ENCODE measurements at regions not wholly inside any gene's neighbourhood (a gene's known extent, or its start where the extent isn't known, plus 50 kb on each side); places are given as distances from the start of the nearest gene placed in this dataset.

- Mint-ChIP-seq H3K4me1 (peaks cover 23% of the 10 kb centered on the region), H3K27me3 (no peaks in the 10 kb centered on the region), H3K27ac (peak overlapping the region; percentile 91), H3K36me3 (no peaks in the 10 kb centered on the region), H3K4me3 (no peak overlapping the region), H3K9me3 (no peaks in the 10 kb centered on the region)
- ATAC-seq = no peak
These were observed 111.5 kb upstream of the AHR start for GRCh38 chr7:17186745-17187530.

GRCh38 chr7:17194656-17195055 is 103.8 kb upstream of the AHR start:
- no peaks in the 10 kb centered on the region for H3K27me3 Mint-ChIP-seq
- no peaks in the 10 kb centered on the region for H3K36me3 Mint-ChIP-seq
- no peak for ATAC-seq
- peaks cover 31% of the 10 kb centered on the region for H3K4me1 Mint-ChIP-seq
- H3K4me3 Mint-ChIP-seq = no peak overlapping the region
- peak overlapping the region; percentile 32 for H3K27ac Mint-ChIP-seq
- H3K9me3 Mint-ChIP-seq = no peaks in the 10 kb centered on the region

- Mint-ChIP-seq H3K4me1 (peaks cover 31% of the 10 kb centered on the region), H3K4me3 (no peak overlapping the region), H3K9me3 (no peaks in the 10 kb centered on the region), H3K36me3 (no peaks in the 10 kb centered on the region), H3K27me3 (no peaks in the 10 kb centered on the region), H3K27ac (peak overlapping the region; percentile 48)
- ATAC-seq = peak; percentile 92
These were observed 102.9 kb upstream of the AHR start for GRCh38 chr7:17195576-17195975.

GRCh38 chr7:17205910-17206309 is 92.5 kb upstream of the AHR start:
- Mint-ChIP-seq H3K36me3 (no peaks in the 10 kb centered on the region), H3K4me3 (no peak overlapping the region), H3K4me1 (no peaks in the 10 kb centered on the region), H3K27ac (no peak overlapping the region), H3K27me3 (no peaks in the 10 kb centered on the region), H3K9me3 (no peaks in the 10 kb centered on the region)
- no peak for ATAC-seq

GRCh38 chr7:17206349-17206905 is 92.0 kb upstream of the AHR start:
- H3K36me3 Mint-ChIP-seq = no peaks in the 10 kb centered on the region
- no peak overlapping the region for H3K4me3 Mint-ChIP-seq
- no peak overlapping the region for H3K27ac Mint-ChIP-seq
- H3K27me3 Mint-ChIP-seq = no peaks in the 10 kb centered on the region
- ATAC-seq = no peak
- no peaks in the 10 kb centered on the region for H3K4me1 Mint-ChIP-seq
- H3K9me3 Mint-ChIP-seq = no peaks in the 10 kb centered on the region

GRCh38 chr7:17207220-17207619 is 91.2 kb upstream of the AHR start:
- no peaks in the 10 kb centered on the region for H3K27me3 Mint-ChIP-seq
- H3K36me3 Mint-ChIP-seq = no peaks in the 10 kb centered on the region
- no peak overlapping the region for H3K27ac Mint-ChIP-seq
- no peaks in the 10 kb centered on the region for H3K4me1 Mint-ChIP-seq
- no peak overlapping the region for H3K4me3 Mint-ChIP-seq
- no peak for ATAC-seq
- H3K9me3 Mint-ChIP-seq = no peaks in the 10 kb centered on the region

- Mint-ChIP-seq H3K9me3 (no peaks in the 10 kb centered on the region), H3K27me3 (no peaks in the 10 kb centered on the region), H3K27ac (no peak overlapping the region), H3K36me3 (no peaks in the 10 kb centered on the region), H3K4me3 (no peak overlapping the region), H3K4me1 (no peaks in the 10 kb centered on the region)
- ATAC-seq = no peak
These were observed 89.4 kb upstream of the AHR start for GRCh38 chr7:17209101-17209500.

GRCh38 chr7:17211307-17211836 is 87.1 kb upstream of the AHR start:
- ATAC-seq = no peak
- H3K27ac Mint-ChIP-seq = no peak overlapping the region
- H3K9me3 Mint-ChIP-seq = no peaks in the 10 kb centered on the region
- H3K36me3 Mint-ChIP-seq = no peaks in the 10 kb centered on the region
- H3K4me3 Mint-ChIP-seq = no peak overlapping the region
- H3K4me1 Mint-ChIP-seq = no peaks in the 10 kb centered on the region
- no peaks in the 10 kb centered on the region for H3K27me3 Mint-ChIP-seq

- Mint-ChIP-seq H3K4me1 (no peaks in the 10 kb centered on the region), H3K9me3 (no peaks in the 10 kb centered on the region), H3K36me3 (no peaks in the 10 kb centered on the region), H3K27ac (no peak overlapping the region), H3K4me3 (no peak overlapping the region), H3K27me3 (no peaks in the 10 kb centered on the region)
- no peak for ATAC-seq
These were observed 86.3 kb upstream of the AHR start for GRCh38 chr7:17212188-17212587.

- ATAC-seq = no peak
- Mint-ChIP-seq H3K27ac (no peak overlapping the region), H3K4me1 (peaks cover 3% of the 10 kb centered on the region)
These were observed 70.5 kb upstream of the AHR start for GRCh38 chr7:17227766-17228490.

GRCh38 chr7:17229228-17229627 is 69.2 kb upstream of the AHR start:
- Mint-ChIP-seq H3K27me3 (no peaks in the 10 kb centered on the region), H3K4me3 (no peak overlapping the region), H3K9me3 (no peaks in the 10 kb centered on the region), H3K27ac (no peak overlapping the region), H3K36me3 (no peaks in the 10 kb centered on the region), H3K4me1 (peaks cover 13% of the 10 kb centered on the region)
- ATAC-seq = no peak

More at GRCh38 chr7:17227766-17228490, 70.5 kb upstream of the AHR start:
- H3K9me3 Mint-ChIP-seq = no peaks in the 10 kb centered on the region
- no peaks in the 10 kb centered on the region for H3K36me3 Mint-ChIP-seq
- no peaks in the 10 kb centered on the region for H3K27me3 Mint-ChIP-seq
- H3K4me3 Mint-ChIP-seq = no peak overlapping the region

- no peaks in the 10 kb centered on the region for H3K9me3 Mint-ChIP-seq
- H3K27me3 Mint-ChIP-seq = no peaks in the 10 kb centered on the region
- H3K4me3 Mint-ChIP-seq = no peak overlapping the region
- peaks cover 24% of the 10 kb centered on the region for H3K4me1 Mint-ChIP-seq
- H3K36me3 Mint-ChIP-seq = no peaks in the 10 kb centered on the region
- H3K27ac Mint-ChIP-seq = peak overlapping the region; percentile 20
- no peak for ATAC-seq
These were observed 68.2 kb upstream of the AHR start for GRCh38 chr7:17230099-17230807.

- H3K36me3 Mint-ChIP-seq = no peaks in the 10 kb centered on the region
- H3K27ac Mint-ChIP-seq = peak overlapping the region; percentile 90
- no peak overlapping the region for H3K4me3 Mint-ChIP-seq
- H3K4me1 Mint-ChIP-seq = peaks cover 43% of the 10 kb centered on the region
- no peaks in the 10 kb centered on the region for H3K27me3 Mint-ChIP-seq
- peaks cover 3% of the 10 kb centered on the region for H3K9me3 Mint-ChIP-seq
- ATAC-seq = no peak
These were observed 64.8 kb upstream of the AHR start for GRCh38 chr7:17233603-17234002.

- Mint-ChIP-seq H3K4me1 (peaks cover 43% of the 10 kb centered on the region), H3K36me3 (no peaks in the 10 kb centered on the region)
- peak; percentile 56 for ATAC-seq
These were observed 64.4 kb upstream of the AHR start for GRCh38 chr7:17234030-17234397.

GRCh38 chr7:17234398-17235031 is 63.9 kb upstream of the AHR start:
- Mint-ChIP-seq H3K36me3 (no peaks in the 10 kb centered on the region), H3K27me3 (no peaks in the 10 kb centered on the region), H3K4me1 (peaks cover 43% of the 10 kb centered on the region), H3K9me3 (peaks cover 3% of the 10 kb centered on the region), H3K4me3 (peak overlapping the region; percentile 49), H3K27ac (peak overlapping the region; percentile 90)
- ATAC-seq = peak; percentile 97

More at GRCh38 chr7:17234030-17234397, 64.4 kb upstream of the AHR start:
- Mint-ChIP-seq H3K27ac (peak overlapping the region; percentile 90), H3K27me3 (no peaks in the 10 kb centered on the region), H3K9me3 (peaks cover 3% of the 10 kb centered on the region), H3K4me3 (peak overlapping the region; percentile 49)

All from stimulated activated memory B cell treated with anti-CD40 and anti-IgM and Interleukin-4, amounts not matched to agents 10 μg/mL and 1 μg/mL and 100 μg/mL, for 72 hours (primary cell).